ENCODE measurements at regions not wholly inside any gene's neighbourhood (a gene's known extent, or its start where the extent isn't known, plus 50 kb on each side); places are given as distances from the start of the nearest gene placed in this dataset.
A peak's percentile ranks its signal among the peaks of the same experiment; 100 is the strongest.

DNA sequence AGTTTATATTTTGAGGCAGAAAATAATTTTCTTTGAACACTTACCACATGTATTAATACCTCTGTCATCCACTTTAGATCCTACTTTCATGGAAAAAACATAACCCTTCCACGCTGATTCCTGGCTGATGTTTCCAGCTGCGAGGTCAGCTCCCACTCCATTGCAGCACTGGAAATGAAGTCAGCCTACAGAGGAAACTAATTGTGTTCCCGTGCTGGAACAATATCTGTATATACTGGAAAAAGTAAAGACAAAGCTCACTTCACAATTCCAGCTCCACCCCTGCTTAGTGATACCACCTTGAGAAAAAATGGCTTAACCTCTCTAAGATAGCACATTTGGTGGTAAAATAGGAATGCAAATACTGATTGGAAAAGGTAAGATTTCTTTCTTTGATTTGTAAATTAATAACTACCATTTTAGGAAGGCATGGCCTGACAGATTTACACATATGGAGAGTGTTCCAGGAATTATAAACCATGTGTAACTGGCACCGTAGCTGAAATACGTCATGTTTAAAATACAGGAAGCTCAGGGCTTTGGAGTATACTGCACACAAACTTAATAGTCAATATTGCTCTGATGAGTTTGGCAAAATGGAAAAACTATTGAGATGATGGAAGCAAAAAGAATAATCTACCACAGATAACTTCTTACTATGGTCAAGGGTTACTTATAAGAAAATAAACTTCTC, 90.0 kb downstream of the TRIB2 start:
- TF ChIP-seq, protein P1, sequence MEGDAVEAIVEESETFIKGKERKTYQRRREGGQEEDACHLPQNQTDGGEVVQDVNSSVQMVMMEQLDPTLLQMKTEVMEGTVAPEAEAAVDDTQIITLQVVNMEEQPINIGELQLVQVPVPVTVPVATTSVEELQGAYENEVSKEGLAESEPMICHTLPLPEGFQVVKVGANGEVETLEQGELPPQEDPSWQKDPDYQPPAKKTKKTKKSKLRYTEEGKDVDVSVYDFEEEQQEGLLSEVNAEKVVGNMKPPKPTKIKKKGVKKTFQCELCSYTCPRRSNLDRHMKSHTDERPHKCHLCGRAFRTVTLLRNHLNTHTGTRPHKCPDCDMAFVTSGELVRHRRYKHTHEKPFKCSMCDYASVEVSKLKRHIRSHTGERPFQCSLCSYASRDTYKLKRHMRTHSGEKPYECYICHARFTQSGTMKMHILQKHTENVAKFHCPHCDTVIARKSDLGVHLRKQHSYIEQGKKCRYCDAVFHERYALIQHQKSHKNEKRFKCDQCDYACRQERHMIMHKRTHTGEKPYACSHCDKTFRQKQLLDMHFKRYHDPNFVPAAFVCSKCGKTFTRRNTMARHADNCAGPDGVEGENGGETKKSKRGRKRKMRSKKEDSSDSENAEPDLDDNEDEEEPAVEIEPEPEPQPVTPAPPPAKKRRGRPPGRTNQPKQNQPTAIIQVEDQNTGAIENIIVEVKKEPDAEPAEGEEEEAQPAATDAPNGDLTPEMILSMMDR (IDR thresholded peaks at IDR 0.05; ENCODE audit: low read depth, low read length, missing control alignments): no peak
- no peak overlapping the region for H3K4me3 ChIP-seq (ENCODE audit: low read depth, low read length)
- DNase-seq (ENCODE audit: low read depth): no peak
- in situ Hi-C loops (cut with HindIII; ENCODE audit: low sequenced_read_pairs): no loop called here

DNA sequence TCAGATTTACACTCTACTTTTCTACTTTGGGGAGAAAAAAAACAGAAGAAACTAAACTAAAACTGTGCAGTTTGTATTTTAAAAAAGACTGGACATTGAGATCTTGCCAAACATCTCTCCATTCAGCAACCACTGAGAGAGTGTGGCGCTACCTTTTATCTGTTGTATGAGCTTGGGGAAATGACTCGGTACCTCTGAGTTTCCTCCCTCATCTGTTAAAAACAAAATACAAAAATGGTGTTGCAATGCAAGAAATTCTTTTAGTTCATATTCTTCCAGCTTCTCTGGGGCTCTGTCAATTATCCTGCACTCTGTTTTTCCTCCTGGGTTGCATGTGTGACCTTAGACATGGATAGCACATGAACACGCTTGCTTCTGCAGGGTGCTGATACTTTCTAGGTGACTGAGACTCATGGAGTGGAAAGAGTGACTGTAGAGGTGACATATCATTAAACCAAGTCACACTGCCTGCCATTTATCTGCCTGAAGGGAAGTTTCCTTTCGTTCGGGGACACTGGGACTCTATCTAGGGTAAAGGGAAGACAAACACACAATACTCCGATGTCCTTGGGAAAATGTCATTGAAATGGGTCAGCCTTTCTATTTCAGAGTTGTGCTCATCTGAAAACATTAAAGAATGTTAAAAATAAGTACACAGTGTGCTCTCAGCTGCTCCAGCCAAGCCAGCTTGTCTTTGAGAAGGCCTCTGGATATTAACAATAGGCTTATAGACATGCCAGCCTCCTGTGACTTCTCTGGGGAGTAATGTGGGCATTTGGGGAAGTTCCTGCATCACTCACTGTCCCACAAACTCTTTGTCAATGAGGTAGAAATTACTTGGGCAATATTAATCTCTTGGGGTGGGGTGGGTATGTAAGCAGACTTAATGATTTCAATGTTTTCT, 91.4 kb downstream of the TRIB2 start:
- DNase-seq (ENCODE audit: low read depth): no peak
- H3K4me3 ChIP-seq (ENCODE audit: low read depth, low read length): no peak overlapping the region
- in situ Hi-C loops (cut with HindIII; ENCODE audit: low sequenced_read_pairs): no loop called here
- TF ChIP-seq, protein P1 (IDR thresholded peaks at IDR 0.05; ENCODE audit: low read depth, low read length, missing control alignments): no peak

DNA sequence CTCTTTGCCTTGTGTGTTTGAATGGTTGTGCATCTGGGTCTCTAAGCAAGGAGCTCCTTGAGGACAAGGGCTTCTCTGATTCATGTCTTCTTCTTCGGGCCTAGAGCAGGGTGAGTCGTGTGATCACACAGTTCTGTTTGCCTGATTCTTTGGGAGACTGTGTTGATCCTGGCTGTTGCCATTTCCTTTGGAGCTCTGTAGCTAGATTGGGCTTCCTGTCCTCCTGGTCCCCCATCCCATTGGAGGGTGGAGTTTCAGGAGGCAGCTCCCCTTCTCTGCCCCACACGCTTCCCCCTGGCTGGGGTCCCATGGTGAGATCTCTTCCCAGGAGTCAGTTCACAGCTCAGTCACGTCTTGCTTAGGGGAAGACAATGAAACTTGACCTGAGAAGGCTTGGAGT, 92.8 kb downstream of the TRIB2 start:
- TF ChIP-seq, protein P1 (IDR thresholded peaks at IDR 0.05; ENCODE audit: low read depth, low read length, missing control alignments): no peak
- in situ Hi-C loops (cut with HindIII; ENCODE audit: low sequenced_read_pairs): no loop called here
- no peak overlapping the region for H3K4me3 ChIP-seq (ENCODE audit: low read depth, low read length)
- no peak for DNase-seq (ENCODE audit: low read depth)

GRCh38 chr2:12811916-12812315, 95.2 kb downstream of the TRIB2 start:
- in situ Hi-C loops (cut with HindIII; ENCODE audit: low sequenced_read_pairs): no loop called here
- DNase-seq (ENCODE audit: low read depth): no peak
- no peak overlapping the region for H3K4me3 ChIP-seq (ENCODE audit: low read depth, low read length)
- TF ChIP-seq, protein P1 (IDR thresholded peaks at IDR 0.05; ENCODE audit: low read depth, low read length, missing control alignments): no peak

GRCh38 chr2:12813166-12813565, 96.4 kb downstream of the TRIB2 start:
- in situ Hi-C loops (cut with HindIII; ENCODE audit: low sequenced_read_pairs): no loop called here
- TF ChIP-seq, protein P1 (IDR thresholded peaks at IDR 0.05; ENCODE audit: low read depth, low read length, missing control alignments): no peak
- DNase-seq (ENCODE audit: low read depth): no peak
- H3K4me3 ChIP-seq (ENCODE audit: low read depth, low read length): no peak overlapping the region

DNA sequence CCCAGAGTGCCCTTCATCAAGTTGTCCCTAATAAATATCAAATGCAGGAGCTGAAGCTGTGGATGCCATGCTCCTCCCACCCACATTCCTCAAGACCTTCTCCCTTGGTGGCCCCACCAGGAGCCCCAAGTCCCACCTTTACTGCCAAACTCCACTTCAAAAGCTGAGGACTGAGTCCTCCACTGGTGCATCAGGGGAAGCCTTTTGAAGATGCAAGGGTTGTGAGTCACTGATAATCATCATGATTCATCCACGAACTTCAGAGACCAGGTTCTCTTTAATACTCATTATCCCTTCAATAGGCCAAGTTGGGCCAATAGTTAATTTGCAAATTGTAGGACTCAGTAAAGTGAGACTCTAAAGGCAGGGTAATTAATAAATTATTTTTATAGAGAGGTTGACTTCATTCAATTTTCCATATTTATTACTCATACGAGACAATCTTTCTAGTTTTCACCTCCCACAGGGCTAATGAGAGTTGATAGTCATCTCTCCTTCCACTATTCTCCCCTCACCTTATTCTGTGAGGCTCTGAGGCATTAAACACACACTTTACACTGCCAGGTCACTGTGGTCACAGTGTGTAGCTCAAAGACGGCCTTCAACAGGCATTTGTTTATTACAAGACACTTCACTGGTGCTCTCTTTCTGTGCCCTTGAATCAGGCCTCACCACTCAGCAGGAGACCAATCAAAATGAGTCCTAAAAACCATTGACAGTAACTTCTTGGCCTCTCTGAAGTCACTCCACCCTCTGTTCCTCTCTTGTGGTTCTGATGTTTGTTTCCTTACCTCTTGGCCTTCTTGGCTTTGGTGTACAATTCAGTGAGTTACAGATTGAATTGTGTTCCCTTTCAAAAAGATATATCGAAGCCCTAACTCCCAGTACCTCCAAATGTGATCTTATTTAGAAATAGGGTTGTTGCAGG, 99.9 kb downstream of the TRIB2 start:
- TF ChIP-seq, protein P1 (IDR thresholded peaks at IDR 0.05; ENCODE audit: low read depth, low read length, missing control alignments): no peak
- DNase-seq (ENCODE audit: low read depth): peak; percentile 18
- H3K4me3 ChIP-seq (ENCODE audit: low read depth, low read length): no peak overlapping the region
- in situ Hi-C loops (cut with HindIII; ENCODE audit: low sequenced_read_pairs): no loop called here

Data from astrocyte of the cerebellum (primary cell).